Activated CD4-positive, alpha-beta T cell treated with anti-CD3 and anti-CD28 coated beads, Interleukin-2, amount 10 ng/mL, durations not matched to agents 24 days and 14 days (primary cell): ENCODE measurements at regions not wholly inside any gene's neighbourhood (a gene's known extent, or its start where the extent isn't known, plus 50 kb on each side); places are given as distances from the start of the nearest gene placed in this dataset.
A peak's percentile ranks its signal among the peaks of the same experiment; 100 is the strongest.
"Not testable (repeated sequence)": the region's sequence is repeated elsewhere in the genome, so short reads cannot be mapped to it uniquely, and the experiment has no call there.

Experiments used
- DNase-seq: peaks from one replicate; pipeline ENCODE4 v3.0.0; 2022
- H3K27ac Mint-ChIP-seq: one replicate; pipeline ENCODE4 v1.8.0; 2022; ENCODE audit warnings: mild to moderate bottlenecking, mixed read lengths
- H3K27me3 Mint-ChIP-seq: one replicate; pipeline ENCODE4 v1.8.0; 2022; ENCODE audit warnings: mixed read lengths
- H3K36me3 Mint-ChIP-seq: one replicate; pipeline ENCODE4 v1.8.0; 2022; ENCODE audit warnings: low read depth, mild to moderate bottlenecking, mixed read lengths
- H3K4me1 Mint-ChIP-seq: one replicate; pipeline ENCODE4 v1.8.0; 2021; ENCODE audit warnings: mixed read lengths
- H3K4me3 Mint-ChIP-seq: one replicate; pipeline ENCODE4 v1.8.0; 2022; ENCODE audit warnings: mild to moderate bottlenecking, moderate library complexity, mixed read lengths
- H3K9me3 Mint-ChIP-seq: one replicate; pipeline ENCODE4 v1.8.0; 2021; ENCODE audit warnings: mixed read lengths
- intact Hi-C: fragments of 100-400 bp; cut with micrococcal nuclease; formaldehyde crosslinking; loops from one replicate; pipeline ENCODE4 v1.15.1; 2023

DNA sequence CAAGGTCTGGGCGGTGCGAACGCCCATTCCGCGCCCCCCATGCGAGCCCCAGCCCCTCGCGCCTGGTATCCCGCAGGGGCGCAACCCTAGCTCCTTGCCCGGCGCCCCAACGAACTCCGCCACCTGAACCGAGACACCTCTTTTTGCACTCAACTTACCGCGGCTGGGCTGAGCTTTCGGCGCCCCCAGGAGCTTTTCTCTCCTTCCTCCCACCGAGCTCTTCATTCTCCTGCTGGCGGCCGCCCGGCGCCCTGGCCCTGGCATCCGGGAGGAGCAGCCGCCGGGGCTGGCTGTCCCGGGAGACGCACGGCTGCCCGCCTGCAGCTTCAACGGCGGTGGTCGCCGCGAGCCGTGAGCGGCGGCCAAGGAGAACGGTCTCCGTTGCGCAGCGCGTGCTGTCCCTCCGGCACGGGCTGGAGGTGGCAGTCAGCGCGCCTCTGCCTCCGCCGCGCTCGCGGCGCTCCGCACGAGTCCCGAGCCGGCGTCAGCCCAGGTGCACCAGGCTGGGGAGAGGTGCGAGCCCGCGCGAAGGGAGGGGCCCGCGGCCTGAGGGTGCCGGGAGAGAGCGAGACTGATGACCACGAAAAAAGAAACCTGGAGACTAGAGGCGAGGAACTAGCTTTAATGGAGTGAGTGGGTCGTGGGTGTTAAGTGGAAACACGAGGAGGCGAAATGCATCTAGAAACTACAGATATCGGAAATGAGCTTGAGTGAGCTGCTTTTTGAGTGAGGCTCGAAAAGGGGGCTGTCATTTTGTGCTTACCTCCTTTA lies 621.5 kb upstream of the ZNF385D start:
- Mint-ChIP-seq H3K4me3 (no peak overlapping the region), H3K27me3 (peaks cover 21% of the 10 kb centered on the region), H3K27ac (no peak overlapping the region), H3K9me3 (no peaks in the 10 kb centered on the region), H3K36me3 (no peaks in the 10 kb centered on the region), H3K4me1 (no peaks in the 10 kb centered on the region)
- intact Hi-C loops: no loop called here
- DNase-seq: no peak

DNA sequence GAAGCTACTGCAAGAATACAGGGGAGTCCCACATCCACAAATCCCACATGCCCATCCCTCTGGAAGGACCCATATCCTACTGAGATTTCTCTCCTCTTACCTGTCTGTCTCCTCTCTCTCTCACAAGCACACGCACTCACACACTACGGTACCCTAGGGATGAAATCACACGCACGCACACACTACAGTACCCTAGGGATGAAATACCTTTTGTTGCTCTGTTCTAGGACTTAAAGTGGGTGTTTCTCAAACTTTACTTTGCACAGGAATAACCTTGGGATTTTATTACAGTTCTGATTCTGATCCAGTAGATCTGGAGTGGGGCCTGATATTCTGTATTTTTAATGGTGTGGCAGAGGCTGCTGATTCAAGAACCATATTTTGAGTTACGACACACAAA lies 622.2 kb upstream of the ZNF385D start:
- intact Hi-C loops: no loop called here
- no peak overlapping the region for H3K4me3 Mint-ChIP-seq
- no peak for DNase-seq
- peaks cover 21% of the 10 kb centered on the region for H3K27me3 Mint-ChIP-seq
- no peaks in the 10 kb centered on the region for H3K4me1 Mint-ChIP-seq
- H3K36me3 Mint-ChIP-seq: no peaks in the 10 kb centered on the region
- H3K27ac Mint-ChIP-seq: no peak overlapping the region
- H3K9me3 Mint-ChIP-seq: no peaks in the 10 kb centered on the region

DNA sequence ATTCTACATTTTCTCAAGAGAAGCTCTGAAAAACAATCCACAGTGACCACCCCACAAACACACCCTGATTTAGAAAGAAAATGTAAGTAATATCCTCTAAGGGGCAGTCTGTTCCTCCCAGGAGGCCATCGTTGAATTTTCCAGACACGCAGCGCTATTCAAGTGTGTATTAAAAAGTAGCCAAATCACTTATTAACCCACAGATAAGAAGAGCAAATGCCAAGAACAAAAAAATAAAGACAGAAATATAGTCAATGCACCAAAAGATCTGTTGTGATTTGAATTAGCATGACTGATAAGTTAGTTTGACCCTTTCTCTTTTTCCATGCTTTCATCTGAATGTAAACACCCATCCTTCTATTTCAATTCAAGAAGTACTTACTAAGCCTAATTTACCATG lies 622.8 kb upstream of the ZNF385D start:
- Mint-ChIP-seq H3K36me3 (no peaks in the 10 kb centered on the region), H3K27me3 (peaks cover 21% of the 10 kb centered on the region), H3K4me3 (no peak overlapping the region), H3K4me1 (no peaks in the 10 kb centered on the region), H3K27ac (no peak overlapping the region), H3K9me3 (no peaks in the 10 kb centered on the region)
- intact Hi-C loops: no loop called here
- DNase-seq: no peak

DNA sequence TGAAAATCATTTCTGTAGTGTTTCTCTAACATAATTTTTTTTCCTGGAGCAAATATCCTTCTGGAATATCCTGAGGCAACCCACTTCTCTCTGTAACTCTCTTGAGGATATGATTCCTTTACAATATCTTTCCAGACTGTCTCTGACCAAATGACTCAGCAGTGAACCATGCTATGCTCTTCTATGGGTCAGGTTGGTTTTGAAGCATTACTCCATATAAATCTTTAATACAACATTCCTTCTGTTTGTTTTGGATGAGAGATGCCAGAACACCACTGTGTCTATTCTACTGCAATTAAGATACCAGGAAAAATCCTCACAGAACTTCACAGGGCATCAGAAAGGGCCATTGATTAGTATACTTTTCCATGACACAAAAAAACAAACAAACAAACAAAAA lies 626.4 kb upstream of the ZNF385D start:
- H3K9me3 Mint-ChIP-seq: no peaks in the 10 kb centered on the region
- H3K27me3 Mint-ChIP-seq: peaks cover 10% of the 10 kb centered on the region
- intact Hi-C loops: no loop called here
- H3K36me3 Mint-ChIP-seq: no peaks in the 10 kb centered on the region
- H3K4me3 Mint-ChIP-seq: no peak overlapping the region
- no peaks in the 10 kb centered on the region for H3K4me1 Mint-ChIP-seq
- no peak overlapping the region for H3K27ac Mint-ChIP-seq
- no peak for DNase-seq

DNA sequence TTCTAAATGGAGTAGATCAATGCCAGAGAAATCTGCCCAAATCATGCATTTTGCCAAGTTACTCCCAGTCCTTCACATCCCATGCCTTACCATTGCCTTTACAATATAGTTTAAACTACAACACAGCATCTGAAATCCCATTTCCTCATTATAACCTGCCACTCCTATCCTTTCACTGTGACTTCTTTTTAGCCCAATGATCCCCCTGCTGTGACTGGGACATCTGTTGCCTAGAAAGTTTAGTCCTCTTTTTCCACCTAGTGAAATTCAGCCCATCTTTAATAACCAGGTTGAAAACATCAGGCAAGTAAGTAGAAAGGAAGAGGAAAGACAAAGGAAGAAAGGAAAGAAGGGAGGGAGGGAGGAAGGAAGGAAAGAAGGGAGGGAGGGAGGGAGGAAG lies 627.9 kb upstream of the ZNF385D start:
- Mint-ChIP-seq H3K4me1 (no peaks in the 10 kb centered on the region), H3K27me3 (peaks cover 2% of the 10 kb centered on the region), H3K9me3 (no peaks in the 10 kb centered on the region), H3K36me3 (no peaks in the 10 kb centered on the region), H3K4me3 (no peak overlapping the region), H3K27ac (no peak overlapping the region)
- intact Hi-C loops: no loop called here
- DNase-seq: no peak

DNA sequence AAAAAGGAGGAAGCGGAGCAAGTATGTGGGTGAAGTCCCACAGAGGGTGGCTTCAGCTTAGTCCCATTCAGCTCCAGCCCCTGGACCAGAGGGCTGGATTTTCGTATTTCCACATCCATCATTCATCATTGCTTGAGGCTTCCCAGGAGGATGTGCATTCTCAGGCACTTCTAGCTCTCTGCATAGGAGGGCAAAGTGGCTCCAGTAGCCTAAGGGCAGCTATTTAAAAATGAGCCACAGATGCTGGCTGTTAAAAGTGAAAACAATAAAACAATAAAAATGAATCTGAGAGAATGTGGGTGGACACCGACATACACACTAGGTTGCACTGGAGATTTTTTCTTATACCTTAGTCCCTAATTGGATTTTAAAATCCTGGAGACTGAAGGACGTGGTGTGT lies 629.2 kb upstream of the ZNF385D start:
- H3K9me3 Mint-ChIP-seq: no peaks in the 10 kb centered on the region
- H3K4me1 Mint-ChIP-seq: no peaks in the 10 kb centered on the region
- no peak overlapping the region for H3K4me3 Mint-ChIP-seq
- H3K36me3 Mint-ChIP-seq: no peaks in the 10 kb centered on the region
- no peaks in the 10 kb centered on the region for H3K27me3 Mint-ChIP-seq
- intact Hi-C loops: no loop called here
- H3K27ac Mint-ChIP-seq: no peak overlapping the region
- DNase-seq: no peak

DNA sequence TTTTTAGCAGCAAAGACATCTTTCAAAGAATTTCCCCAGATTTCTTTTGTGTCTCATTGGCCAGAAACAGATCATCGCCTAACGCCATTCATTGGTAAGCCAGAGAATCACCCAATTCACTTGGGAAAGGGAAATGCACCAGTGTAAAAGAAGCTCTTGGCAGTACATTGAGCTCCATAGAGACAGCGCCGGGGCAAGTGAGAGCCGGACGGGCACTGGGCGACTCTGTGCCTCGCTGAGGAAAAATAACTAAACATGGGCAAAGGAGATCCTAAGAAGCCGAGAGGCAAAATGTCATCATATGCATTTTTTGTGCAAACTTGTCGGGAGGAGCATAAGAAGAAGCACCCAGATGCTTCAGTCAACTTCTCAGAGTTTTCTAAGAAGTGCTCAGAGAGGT lies 630.6 kb upstream of the ZNF385D start:
- H3K27ac Mint-ChIP-seq: not testable (repeated sequence)
- H3K4me3 Mint-ChIP-seq: peak overlapping the region; percentile 4
- peak; percentile 72 for DNase-seq

DNA sequence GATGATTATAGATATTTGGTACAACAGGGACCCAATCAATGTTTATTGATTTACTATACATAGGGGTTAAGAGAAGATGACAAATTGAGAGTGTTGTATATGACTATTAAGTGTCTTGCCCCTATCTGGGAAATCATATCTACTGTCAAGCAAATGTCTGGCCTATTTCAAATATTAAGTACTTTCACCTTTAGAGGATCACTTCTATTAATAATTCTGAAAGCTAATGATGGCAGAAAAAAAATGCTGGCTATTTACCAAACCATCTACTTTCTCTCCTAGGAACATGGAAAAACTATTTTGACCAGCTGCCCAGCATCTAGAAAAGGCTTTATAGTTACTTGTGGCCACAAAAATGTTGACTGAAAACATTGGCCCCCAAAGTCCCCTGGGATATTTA lies 632.3 kb upstream of the ZNF385D start:
- no peak overlapping the region for H3K4me3 Mint-ChIP-seq
- H3K4me1 Mint-ChIP-seq: no peaks in the 10 kb centered on the region
- H3K27ac Mint-ChIP-seq: no peak overlapping the region
- H3K27me3 Mint-ChIP-seq: no peaks in the 10 kb centered on the region
- H3K36me3 Mint-ChIP-seq: no peaks in the 10 kb centered on the region
- H3K9me3 Mint-ChIP-seq: no peaks in the 10 kb centered on the region
- no peak for DNase-seq
- intact Hi-C loops: no loop called here

More for the DNA sequence above, 630.6 kb upstream of the ZNF385D start:
- intact Hi-C loops, H3K4me1 Mint-ChIP-seq, H3K36me3 Mint-ChIP-seq, H3K27me3 Mint-ChIP-seq, H3K9me3 Mint-ChIP-seq: not testable (repeated sequence)

DNA sequence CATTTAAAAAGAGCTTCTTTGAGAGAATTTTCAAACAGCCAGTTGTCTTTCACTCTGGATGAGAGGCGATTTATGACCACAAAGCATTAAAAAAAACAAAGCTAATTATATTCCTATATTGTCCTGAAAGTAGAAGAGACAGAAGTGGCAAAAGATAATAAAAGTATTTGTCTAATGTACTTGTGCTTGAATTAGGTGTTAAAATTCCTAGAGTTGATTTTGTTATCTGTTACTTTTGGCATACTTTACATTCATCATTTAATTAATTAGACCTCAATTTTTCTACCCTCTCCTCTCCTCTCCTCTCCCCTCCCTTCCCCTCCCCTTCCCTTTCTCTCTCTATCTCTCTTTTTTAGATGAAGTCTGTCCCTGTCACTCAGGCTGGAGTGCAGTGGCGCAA lies 635.1 kb upstream of the ZNF385D start:
- Mint-ChIP-seq H3K4me3 (no peak overlapping the region), H3K27ac (no peak overlapping the region)
- intact Hi-C loops: no loop called here

DNA sequence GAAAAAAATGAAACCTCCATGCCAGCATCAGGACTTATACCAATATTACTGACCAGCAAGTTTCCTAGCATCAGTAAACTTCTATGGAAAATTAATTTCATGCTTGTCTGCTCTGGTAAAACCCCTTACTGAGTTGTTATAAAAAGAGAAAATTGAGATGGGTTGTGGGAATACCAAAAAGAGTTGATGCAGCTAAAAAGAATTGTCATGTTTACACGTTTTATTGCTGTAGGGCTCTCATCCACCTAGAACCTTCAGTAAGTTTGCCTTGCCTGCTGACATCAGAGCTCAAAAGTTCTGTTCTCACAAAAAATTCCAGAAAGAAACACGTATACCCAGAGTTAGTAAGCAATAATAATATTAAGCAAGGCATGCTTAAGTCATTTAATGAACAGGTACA lies 641.3 kb upstream of the ZNF385D start:
- H3K27me3 Mint-ChIP-seq: no peaks in the 10 kb centered on the region
- no peak overlapping the region for H3K4me3 Mint-ChIP-seq
- intact Hi-C loops: no loop called here
- peaks cover 4% of the 10 kb centered on the region for H3K9me3 Mint-ChIP-seq
- no peaks in the 10 kb centered on the region for H3K4me1 Mint-ChIP-seq
- no peak for DNase-seq
- no peak overlapping the region for H3K27ac Mint-ChIP-seq
- H3K36me3 Mint-ChIP-seq: no peaks in the 10 kb centered on the region

More for the DNA sequence above, 635.1 kb upstream of the ZNF385D start:
- no peaks in the 10 kb centered on the region for H3K9me3 Mint-ChIP-seq
- no peaks in the 10 kb centered on the region for H3K27me3 Mint-ChIP-seq
- no peak for DNase-seq
- H3K36me3 Mint-ChIP-seq: no peaks in the 10 kb centered on the region
- H3K4me1 Mint-ChIP-seq: no peaks in the 10 kb centered on the region

DNA sequence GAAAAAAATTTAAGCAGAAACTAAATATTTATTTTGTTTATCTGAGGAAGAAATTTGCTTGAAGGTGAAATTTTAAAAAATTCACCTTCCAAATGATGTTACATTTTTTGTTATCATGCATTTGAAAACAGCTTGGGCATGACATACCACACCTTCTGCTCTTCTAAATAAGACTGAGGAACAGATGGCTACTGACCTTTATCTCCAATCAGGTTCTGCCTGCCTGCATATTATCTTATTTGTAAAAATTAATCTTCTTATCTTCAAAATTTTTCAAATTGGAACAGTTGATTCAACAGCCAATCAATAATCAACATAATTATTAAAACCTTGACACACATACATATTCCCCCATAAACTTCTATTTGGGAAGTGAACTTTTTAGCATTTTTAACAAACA lies 641.8 kb upstream of the ZNF385D start:
- intact Hi-C loops: no loop called here
- H3K27me3 Mint-ChIP-seq: no peaks in the 10 kb centered on the region
- H3K4me3 Mint-ChIP-seq: no peak overlapping the region
- no peak overlapping the region for H3K27ac Mint-ChIP-seq
- peaks cover 4% of the 10 kb centered on the region for H3K9me3 Mint-ChIP-seq
- no peaks in the 10 kb centered on the region for H3K36me3 Mint-ChIP-seq
- no peaks in the 10 kb centered on the region for H3K4me1 Mint-ChIP-seq
- no peak for DNase-seq

DNA sequence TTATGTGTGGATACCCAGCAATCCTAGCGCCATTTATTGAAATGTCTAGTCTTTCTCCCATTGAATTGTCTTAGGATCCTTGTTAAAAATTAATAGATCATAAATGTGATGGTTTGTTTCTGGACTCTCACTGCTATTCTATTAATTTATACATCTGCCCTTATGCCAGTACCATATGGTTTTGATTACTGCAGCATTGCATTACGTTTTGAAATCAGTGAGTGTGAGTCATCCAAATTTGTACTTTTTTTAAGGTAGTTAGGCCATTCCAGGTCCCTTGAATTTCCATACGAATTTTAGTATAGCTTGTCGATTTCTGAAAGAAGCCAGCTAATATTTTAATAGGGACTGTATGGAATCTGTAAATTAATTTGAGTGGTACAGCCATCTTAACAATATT lies 648.6 kb upstream of the ZNF385D start:
- Mint-ChIP-seq H3K36me3 (no peaks in the 10 kb centered on the region), H3K4me3 (no peak overlapping the region), H3K9me3 (peaks cover 4% of the 10 kb centered on the region), H3K27ac (no peak overlapping the region), H3K4me1 (no peaks in the 10 kb centered on the region), H3K27me3 (no peaks in the 10 kb centered on the region)
- DNase-seq: no peak
- intact Hi-C loops: no loop called here

DNA sequence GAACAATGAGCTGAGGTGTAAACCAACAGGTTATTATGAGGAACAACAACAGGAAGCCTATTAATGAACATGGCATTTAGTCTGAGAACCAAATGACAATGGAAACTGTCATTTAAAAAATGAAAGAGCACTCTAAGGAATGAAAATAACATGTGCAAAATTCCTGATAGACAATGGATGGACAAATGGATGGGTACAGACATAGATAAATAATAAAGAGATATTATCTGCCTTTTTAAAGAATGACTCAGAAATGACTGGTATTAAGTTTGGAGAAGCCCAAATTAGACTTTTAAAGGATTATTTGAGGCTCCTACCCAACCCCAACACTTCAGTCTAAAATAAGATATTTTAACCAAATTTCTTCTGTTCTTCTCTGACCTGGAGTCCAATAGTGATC lies 650.5 kb upstream of the ZNF385D start:
- intact Hi-C loops: no loop called here
- Mint-ChIP-seq H3K9me3 (no peaks in the 10 kb centered on the region), H3K4me1 (no peaks in the 10 kb centered on the region), H3K4me3 (no peak overlapping the region), H3K27me3 (no peaks in the 10 kb centered on the region), H3K27ac (no peak overlapping the region), H3K36me3 (no peaks in the 10 kb centered on the region)
- no peak for DNase-seq

DNA sequence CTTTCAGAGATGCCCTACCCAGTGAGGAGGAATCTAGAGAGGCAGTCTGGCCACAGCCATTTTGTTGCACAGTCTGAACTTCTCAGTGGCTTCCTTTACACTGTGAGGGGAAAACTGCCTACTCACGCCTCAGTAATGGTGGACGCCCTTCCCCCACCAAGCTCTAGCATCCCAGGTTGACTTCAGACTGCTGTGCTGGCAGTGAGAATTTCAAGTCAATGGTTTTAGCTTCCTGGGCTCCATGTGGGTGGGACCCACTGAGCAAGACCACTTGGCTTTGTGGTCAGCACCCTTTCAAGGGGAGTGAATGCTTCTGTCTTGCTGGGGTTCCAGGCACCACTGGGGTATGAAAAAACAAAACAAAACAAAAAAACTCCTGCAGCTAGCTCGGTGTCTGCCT lies 663.2 kb upstream of the ZNF385D start:
- intact Hi-C loops: no loop called here
- Mint-ChIP-seq H3K36me3 (no peaks in the 10 kb centered on the region), H3K27ac (no peak overlapping the region), H3K4me3 (no peak overlapping the region), H3K9me3 (peaks cover 11% of the 10 kb centered on the region), H3K27me3 (no peaks in the 10 kb centered on the region), H3K4me1 (no peaks in the 10 kb centered on the region)
- DNase-seq: no peak

DNA sequence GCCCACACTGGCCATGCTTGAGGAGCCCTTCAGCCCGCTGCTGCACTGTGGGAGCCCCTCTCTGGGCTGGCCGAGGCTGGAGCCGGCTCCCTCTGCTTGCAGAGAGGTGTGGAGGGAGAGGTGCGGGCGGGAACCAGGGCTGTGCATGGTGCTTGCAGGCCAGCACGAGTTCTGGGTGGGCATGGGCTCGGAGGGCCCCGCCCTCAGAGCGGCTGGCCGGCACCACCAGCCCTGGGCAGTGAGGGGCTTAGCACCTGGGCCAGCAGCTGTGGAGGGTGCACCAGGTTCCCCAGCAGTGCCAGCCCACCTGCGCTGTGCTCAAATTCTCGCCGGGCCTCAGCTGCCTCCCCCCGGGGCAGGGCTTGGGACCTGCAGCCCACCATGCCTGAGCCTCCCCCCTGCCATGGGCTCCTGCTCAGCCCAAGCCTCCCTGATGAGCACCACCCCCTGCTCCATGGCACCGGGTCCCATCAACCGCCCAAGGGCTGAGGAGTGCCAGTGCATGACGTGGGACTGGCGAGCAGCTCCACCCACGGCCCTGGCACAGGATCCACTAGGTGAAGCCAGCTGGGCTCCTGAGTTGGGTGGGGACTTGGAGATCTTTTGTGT lies 665.9 kb upstream of the ZNF385D start:
- H3K36me3 Mint-ChIP-seq, H3K4me3 Mint-ChIP-seq, H3K4me1 Mint-ChIP-seq, DNase-seq, H3K27me3 Mint-ChIP-seq, H3K27ac Mint-ChIP-seq, intact Hi-C loops: not testable (repeated sequence)
- H3K9me3 Mint-ChIP-seq: peaks cover 11% of the 10 kb centered on the region
